NCI-H1694 treated with DMSO at 0.1 percent for 48 hours (cell line): ENCODE measurements at regions not wholly inside any gene's neighbourhood (a gene's known extent, or its start where the extent isn't known, plus 50 kb on each side); places are given as distances from the start of the nearest gene placed in this dataset.

ENCODE experiments used
- DNase-seq: peaks from one replicate; lab custom pipeline; 2025; lab: John Stamatoyannopoulos, UW

DNA sequence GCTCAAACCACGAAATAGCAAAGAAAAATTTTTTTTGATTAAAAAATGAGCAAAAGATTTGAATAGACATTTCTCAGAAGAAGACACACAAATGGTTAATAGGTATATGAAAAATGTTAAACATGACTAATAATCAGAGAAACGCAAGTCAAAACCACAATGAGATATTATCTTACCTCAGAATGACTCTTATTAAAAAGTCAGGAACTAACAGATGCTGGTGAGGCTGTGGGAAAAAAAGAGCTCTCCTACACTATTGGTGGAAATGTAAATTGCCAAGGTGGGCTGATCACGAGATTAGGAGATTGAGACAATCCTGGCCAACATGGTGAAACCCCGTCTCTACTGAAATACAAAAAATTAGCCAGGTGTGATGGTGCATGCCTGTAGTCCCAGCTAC lies 315.5 kb upstream of the FLRT2 start:
- DNase-seq, result no peak

DNA sequence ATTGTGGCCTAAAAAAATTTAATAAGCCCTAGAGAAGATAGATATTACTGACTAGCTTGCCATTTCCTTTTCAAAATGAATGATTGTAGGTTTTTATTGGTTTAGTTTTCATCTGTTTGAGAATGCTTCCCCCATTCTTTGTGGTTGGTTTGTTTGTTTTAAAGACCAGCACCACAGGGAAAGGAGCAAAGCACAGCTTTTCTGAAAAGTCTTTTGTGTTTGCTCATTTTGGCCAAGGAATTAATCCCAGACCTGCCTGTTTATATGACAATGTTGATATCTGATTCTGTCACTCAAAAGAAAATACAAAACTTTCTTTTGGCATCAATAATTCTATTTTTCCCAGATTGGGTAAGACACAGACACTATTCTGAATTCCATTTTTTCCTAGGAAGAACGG lies 312.5 kb upstream of the FLRT2 start:
- DNase-seq, result no peak

DNA sequence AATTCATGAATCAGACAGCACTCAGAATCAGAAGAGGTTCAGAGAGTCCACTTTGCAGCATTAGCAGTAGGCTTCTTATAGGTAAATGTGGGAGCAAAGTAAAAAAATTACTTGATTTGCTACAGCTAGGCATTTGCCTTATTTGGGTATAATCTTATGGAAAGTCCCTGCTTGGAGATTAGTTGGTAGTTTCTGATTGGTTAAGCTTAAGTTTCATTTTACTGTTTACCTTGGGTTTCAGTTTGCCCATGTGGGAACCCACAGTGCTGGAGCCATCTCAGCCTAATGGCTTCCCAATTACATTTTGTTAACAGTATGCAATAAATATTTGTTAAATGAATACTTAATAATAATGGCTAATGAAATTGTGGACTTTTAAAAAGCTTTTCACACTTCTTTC lies 311.0 kb upstream of the FLRT2 start:
- DNase-seq, result no peak

DNA sequence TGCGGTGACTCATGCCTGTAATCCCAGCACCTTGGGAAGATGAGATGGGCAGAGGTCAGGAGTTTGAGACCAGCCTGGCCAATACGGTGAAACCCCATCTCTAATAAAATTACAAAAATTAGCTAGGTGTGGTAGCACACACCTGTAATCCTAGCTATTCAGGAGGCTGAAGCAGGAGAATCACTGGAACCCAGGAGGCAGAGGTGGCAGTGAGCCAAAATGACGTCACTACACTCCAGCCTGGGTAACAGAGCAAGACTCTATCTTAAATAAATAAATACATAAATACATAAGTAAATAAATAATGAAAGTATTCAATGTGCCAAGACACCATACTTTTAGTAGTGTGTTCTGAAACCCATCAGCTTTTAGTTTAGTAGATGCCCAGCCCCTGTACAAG lies 308.1 kb upstream of the FLRT2 start:
- no peak for DNase-seq

DNA sequence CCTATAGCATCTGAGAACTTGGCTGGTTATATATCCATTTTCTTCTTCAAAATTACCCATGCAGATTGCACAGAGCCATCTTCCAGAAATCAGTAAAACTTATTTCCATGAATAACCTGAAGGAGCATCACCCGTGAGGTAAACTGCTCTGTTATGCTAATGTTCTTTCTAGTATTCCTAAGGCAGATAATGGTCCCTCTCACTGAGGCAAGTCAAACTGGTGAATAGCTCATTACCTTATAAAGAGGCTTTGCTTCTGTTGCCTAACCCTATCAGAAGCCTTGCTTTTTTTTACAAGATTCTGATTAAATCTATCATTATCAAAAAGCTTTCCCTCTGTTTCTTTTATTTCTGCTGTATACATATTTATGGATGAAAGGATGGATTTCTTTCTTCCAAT lies 307.6 kb upstream of the FLRT2 start:
- no peak for DNase-seq

DNA sequence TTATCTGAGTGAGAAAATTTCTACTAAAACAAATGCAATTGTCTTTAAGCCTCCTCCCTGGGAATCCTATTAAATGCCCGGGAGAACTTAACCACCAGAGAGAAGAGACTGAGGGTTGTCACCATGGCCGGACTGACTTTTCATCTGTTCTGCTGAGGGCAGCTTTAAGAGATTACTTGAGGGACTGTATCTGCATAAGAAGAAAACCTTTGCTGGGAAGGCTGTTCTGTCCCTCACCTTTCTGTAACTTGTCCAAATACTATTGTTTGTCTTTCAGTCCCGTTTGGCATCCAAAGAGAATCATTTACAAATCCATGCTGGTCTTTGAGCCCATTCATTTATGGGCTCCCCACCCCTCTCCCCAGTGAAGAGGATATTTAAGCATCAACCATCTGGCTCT lies 306.3 kb upstream of the FLRT2 start:
- no peak for DNase-seq

DNA sequence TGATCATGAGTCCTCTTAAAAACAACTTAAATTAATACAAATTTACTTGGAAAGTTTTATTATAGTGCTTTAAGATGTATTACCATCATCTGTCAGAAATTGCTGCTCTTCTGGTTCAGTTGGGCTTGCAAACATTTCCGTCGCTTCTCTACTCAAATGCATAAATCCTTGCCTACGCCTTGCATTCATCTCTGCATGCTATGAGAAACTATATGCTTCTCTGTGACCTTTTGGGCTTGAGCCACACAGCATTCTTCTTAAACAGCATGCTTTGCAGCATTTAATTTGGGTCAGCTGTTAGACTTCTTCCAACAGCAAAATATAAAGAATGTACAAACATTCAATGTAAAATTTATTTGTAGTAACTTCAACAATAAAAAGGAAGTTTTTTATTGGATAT lies 305.7 kb upstream of the FLRT2 start:
- no peak for DNase-seq

DNA sequence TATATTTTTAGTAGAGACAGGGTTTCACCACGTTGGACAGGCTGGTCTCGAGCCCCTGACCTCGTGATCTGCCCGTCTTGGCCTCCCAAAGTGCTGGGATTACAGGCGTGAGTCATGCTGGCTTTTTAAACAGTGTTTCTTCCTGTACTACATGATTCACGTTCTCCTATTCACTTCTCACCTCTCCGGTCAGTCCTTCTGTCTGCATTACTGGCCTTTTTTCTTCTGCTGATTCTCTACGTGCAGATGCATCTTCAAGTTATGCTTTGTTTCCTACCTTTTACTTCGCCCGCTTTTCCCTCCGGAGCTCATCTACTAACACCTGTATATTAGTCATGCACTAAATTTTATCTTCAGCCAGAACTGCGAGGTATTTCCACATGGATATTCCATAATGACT lies 296.2 kb upstream of the FLRT2 start:
- no peak for DNase-seq

DNA sequence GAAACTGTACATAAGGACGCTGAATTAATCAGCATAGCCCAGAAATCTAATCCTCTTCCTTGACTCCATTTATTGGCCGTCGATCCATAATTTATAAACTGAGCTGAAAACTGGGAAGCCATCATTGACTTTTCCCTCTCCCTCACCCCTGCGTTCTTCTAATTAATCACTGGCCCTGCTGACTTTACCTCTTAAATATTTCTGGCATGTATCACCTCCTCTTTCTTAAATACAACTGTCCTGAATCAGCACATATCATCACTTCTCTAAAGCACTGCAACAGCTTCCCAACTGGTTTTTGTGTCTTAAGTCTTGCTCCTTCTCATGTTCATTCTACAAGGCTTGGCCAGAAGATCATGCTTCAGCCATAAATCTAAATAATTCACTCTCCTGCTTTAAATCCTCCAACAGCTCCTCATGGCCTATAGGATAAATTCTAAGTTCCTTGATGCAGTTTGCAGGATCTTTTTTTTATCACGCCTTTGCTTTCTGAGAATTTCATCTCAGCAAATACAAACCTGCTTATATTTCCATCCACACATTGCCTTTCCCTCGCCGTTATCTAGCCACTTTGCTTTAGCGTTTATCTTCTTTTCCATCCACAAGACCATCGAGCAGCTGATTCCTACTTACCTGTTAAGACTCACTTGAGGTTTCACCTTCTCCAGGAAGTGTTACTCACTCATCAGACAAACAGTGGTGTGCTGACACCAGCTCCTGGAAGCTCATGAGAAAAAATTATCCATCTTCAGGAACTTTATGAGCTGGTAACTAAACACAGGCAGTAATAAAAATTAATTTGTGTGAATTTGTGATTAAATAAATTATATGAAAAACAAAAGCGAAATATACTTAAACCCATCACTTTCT lies 295.6 kb upstream of the FLRT2 start:
- DNase-seq, result no peak

DNA sequence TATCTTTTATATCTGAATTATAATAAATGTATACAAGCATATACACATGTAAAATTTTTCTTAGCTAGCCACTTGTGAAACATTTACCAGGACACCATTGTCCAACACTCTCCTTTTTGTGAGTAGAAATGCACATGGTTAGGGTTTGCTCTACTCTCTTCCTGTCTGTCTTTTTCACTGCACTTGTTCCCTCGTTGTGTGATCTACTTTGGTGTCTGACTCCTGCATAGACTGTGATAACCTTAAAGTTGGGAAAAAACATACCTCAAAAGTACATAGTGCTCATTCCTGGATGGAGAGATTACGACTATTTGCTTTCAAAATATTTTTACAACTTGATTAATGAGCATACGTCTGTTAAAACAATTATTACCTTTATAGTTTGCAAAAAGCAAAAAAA lies 294.1 kb upstream of the FLRT2 start:
- no peak for DNase-seq

DNA sequence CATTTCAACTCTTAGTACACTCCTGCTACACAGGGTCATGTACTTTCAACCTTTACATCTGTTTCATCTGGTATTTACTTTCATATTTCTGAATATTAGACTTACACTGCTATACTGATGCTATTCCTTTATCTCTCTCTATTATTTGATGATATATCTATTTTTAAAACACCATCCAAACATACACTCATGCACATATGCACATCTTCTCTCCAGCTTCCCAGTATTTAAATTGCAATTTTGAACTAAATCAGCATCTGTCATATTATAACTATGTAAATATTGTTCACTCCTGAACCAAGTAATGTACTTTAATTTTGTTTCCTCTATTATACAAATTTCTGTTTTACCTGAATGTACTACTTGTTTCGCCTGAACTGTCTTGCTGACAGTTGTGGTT lies 293.6 kb upstream of the FLRT2 start:
- no peak for DNase-seq

DNA sequence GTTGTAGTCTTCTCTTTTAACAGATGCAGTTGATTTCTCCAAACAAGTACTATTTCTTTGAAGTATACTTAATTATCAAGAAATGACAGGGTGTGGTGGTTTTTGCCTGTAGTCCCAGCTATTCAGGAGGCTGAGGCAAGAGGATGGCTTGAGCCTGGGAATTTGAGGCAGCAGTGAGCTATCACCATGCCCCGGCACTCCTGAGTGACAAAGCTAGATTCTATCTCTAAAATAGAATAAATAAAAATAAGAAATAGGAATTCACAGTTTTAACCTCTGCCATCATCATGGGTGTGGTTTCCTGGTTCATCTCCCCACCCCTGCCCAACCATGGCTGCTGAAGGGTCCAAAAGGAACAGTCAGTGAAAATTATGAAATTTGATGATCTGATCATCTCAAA lies 290.2 kb upstream of the FLRT2 start:
- no peak for DNase-seq

DNA sequence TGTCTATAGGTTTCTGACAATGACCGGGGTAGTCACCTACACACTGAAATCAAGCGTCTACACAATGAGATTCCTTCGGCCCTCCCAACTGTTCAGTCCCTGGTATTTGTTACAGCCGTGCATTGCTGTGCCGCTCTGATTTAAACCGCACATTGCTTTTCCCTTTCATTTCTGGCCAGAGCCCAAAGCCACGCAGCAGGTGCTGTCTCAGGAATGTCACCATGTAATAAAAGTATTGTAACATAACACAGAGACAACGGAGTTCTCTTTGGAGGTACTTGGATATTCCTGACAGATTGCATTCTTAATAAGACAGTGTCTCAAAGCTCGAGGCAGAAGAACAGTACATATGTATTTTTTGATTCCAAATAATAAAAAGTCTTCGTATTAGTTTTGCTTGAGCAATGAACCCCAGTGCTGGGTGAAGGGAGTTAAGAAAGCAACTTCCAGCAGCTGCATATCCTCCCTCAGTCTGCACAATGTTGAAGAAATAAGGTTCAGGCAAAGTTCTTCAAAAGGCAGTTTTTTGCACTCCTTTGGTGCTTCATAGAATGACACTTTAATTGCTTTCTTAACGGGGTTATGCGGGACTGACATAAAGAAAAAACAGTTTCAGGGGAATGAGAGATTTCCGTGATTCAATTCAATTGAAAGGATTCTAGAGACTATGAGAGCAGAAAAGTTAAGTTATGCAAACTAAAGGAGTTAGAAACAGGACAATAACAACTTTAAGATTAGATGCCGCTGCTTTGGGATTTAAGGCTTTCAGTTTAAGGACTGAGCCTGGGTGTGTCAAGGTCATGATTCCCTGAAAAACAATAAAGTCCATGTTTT lies 288.7 kb upstream of the FLRT2 start:
- DNase-seq, result no peak

DNA sequence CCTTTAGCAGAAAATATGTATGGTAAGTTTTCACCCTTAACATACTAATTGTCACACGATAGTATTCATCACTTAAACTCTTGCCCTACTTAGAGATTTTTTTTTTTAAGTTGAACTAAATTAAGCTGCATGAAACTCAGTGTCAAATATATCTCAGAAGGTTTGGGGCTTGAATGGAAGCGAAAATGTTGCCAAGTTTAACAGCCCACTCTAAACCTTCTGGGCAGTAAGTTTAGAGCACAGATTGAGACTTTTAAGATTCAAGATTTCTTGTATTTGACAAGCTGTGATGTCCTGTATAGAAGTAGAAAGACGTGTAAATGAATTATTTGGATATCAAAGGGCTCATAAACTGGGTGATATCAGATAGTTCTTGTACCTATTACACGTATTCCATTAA lies 287.3 kb upstream of the FLRT2 start:
- DNase-seq, result no peak

DNA sequence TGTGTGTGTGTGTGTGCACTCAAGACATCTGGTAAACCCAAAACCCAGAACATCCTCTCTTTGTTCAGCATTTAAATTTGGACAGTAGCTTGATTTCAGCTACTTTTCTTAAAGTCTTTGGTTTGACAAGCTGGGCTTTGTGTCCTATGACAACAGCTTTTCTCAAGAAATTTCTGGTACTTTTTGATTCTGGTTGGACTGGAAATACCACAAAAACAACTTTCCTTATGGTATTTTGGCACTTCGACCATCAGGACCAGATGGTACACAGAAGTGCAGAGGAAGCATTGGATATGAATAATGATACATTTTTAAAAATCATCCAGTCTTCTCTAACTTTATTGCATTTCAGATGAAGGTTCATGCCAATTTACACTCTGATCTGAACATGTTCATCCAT lies 286.6 kb upstream of the FLRT2 start:
- peak; percentile 78 for DNase-seq

DNA sequence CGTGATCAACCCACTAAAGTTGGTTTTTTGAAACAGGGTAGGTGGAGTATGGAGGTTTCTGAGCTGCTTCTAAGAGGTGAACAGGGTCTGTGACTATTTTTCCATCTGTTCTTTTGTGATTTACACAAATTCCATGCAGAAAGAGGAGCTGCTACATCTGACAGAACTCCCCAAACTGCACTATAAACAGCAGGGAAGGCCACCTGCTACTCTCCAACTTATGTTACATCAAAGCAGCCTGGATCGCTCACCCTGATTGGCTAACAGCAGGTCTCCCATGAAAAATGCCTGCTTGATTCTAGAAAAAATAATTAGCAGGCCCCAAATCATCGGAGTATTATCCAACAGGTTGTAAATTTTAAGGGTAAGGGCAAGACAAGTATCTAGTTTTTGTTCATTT lies 282.9 kb upstream of the FLRT2 start:
- peak; percentile 98 for DNase-seq

DNA sequence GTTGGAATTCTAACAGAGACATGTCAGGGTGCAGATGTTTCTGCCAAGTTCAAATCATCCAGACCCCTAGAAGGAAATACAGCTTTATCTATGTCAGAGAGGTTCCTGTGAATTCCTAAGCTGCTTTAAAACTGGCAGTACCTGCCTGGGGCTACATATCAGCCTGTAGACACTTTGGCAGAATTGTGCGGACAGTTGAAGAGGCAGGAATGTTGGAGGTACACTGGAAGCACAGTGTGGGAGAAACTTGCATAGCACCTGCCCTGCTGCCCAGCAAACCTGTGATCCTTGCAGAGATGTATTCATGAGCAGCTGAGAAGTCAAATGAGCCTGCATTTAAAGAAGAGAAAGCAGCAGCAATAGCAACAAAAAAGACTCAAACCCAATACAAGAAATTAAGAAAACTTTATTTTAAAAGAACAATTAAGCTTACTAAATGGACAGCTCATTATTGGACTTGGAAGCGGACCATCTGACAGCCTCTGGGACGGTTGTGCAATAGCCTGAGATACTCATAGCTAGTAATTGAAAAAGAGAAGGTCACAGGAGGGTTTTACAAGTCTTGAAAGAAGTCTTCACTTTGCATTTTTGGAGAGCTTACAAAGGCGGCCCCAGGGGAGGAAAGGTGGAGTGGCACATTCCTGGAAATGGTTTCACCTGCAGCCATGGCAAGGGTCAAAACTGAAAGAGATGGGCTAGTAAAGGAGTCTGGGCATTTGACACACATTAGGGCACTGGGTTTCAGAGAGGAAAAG lies 280.9 kb upstream of the FLRT2 start:
- no peak for DNase-seq

DNA sequence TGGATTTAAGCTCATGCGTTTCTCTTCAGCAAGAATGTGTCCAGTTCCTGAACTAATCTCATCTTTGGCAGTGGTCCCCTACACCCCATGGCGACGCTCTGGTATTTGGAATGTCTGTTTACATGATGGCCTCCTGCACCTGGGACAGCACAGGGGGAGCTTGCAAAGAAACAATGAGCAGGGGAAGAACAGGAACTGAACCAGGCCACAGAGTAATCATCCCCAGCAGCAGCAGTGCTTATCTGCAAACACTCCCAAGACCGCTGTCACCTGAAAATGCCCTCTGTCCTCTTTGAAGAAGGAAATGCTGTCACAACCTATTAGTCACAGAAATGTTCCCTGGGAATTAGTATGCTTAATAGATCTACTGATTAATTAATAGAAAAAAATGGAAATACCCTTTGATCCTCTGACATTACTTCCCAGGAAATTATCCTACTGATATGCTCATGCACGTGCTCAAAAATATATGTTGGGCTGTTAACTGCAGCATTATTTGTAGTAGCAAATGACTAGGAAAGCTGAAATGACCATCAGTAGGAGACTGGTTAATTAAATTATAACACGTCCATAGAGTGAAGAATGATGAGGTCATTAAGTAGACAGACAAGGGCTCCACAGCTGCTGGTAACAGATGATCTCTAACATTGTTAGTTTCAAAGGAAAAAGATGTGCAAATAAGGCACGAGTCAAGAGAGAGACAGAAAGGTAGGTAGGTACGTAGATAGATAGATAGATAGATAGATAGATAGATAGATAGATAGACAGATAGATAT lies 279.3 kb upstream of the FLRT2 start:
- DNase-seq, result no peak

DNA sequence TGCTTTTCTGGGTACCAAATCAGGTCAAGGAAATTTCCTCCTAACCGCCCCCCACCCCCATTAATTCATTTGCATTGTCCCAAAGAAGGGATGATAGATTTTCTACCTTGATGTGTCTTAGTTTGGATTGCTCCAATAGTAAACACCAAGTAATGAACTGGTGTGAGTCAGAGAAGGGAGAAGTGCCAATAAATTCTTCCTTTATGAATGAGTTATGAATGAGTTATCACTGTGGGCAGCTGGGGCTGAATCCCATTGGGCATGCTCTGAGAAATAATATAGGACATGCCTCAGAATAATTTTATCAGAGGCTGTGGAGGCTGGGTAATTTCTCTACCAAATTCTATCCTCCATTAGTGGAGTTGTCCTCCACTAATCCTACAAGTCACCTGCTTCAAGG lies 277.9 kb upstream of the FLRT2 start:
- DNase-seq, result no peak

DNA sequence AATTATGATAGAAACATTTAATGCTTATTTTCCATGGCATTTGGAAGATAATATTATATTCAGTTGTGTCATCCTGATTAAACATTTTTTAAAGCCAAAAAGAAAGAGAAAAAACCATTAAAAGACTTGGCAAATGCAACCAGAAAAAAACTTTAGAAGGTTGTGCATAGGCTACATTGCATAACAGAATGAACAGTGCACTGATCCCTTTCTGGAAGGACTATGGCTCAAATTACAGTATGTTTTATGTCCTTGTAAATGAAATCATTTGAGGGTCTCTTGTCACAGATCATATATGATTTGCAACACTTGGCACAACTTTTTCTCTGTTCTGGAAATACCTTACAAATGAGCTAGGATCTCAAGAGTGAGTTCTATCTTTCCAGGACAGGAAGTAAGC lies 275.2 kb upstream of the FLRT2 start:
- DNase-seq, result no peak

DNA sequence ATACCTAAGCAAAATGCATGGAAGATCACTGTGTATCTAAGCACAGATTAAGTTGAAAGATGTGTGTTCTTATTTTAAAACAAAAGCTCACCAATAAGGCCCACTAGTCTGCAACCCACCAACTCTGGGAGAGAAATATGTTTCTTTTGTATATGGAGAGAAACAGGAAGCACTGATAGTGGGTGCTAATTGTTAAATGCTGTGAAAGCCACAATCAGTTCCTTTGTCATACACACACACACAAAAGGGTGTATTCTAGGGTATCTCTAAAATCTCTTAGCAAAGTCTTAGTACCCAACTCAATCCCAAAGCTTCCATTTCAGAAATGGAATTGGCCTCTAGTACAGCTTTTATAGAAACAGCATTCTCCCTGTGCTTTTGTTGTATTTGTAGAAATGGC lies 272.7 kb upstream of the FLRT2 start:
- DNase-seq, result no peak
